HFF-Myc (cell line): ENCODE measurements at regions not wholly inside any gene's neighbourhood (a gene's known extent, or its start where the extent isn't known, plus 50 kb on each side); places are given as distances from the start of the nearest gene placed in this dataset.
A peak's percentile ranks its signal among the peaks of the same experiment; 100 is the strongest.

Source experiments
- DNase-seq: peaks from one replicate; pipeline ENCODE4 v3.0.0-alpha.2; 2011; ENCODE audit warnings: low read depth; ENCODE audit errors: extremely low read depth
- H3K4me3 ChIP-seq: replicated peaks from 2 replicates; pipeline ENCODE4 v1.5.1; 2011; ENCODE audit warnings: low read depth, mild to moderate bottlenecking, control low read depth, low read length
- CTCF ChIP-seq: IDR thresholded peaks from 2 replicates; pipeline ENCODE4 v1.5.1; 2012; ENCODE audit warnings: mild to moderate bottlenecking, low read depth, low read length, control low read depth; ENCODE audit errors: missing control alignments

- no peak for TF ChIP-seq CTCF
- DNase-seq: peak; percentile 64
Observed at GRCh38 chr4:176538217-176538925, 218.6 kb downstream of the SPCS3 start.

GRCh38 chr4:176539091-176539784 is 219.5 kb downstream of the SPCS3 start:
- no peak for DNase-seq
- no peak overlapping the region for H3K4me3 ChIP-seq
- no peak for TF ChIP-seq CTCF

More at GRCh38 chr4:176538217-176538925, 218.6 kb downstream of the SPCS3 start:
- H3K4me3 ChIP-seq: no peak overlapping the region

- H3K4me3 ChIP-seq: no peak overlapping the region
- no peak for DNase-seq
- no peak for TF ChIP-seq CTCF
Observed at GRCh38 chr4:176539785-176540175, 220.0 kb downstream of the SPCS3 start.

GRCh38 chr4:176540814-176541213 is 221.0 kb downstream of the SPCS3 start:
- TF ChIP-seq CTCF: no peak
- H3K4me3 ChIP-seq: no peak overlapping the region
- no peak for DNase-seq

- H3K4me3 ChIP-seq: no peak overlapping the region
- no peak for TF ChIP-seq CTCF
- no peak for DNase-seq
Observed at GRCh38 chr4:176545872-176546271, 226.1 kb downstream of the SPCS3 start.

GRCh38 chr4:176546975-176547374 is 227.2 kb downstream of the SPCS3 start:
- no peak overlapping the region for H3K4me3 ChIP-seq
- DNase-seq: peak; percentile 61
- TF ChIP-seq CTCF: no peak
